Nephron progenitor cell (in vitro differentiated cells): ENCODE measurements at regions not wholly inside any gene's neighbourhood (a gene's known extent, or its start where the extent isn't known, plus 50 kb on each side); places are given as distances from the start of the nearest gene placed in this dataset.

Experiments used
- DNase-seq: peaks from one replicate; pipeline ENCODE4 v3.0.0; 2021
- H3K27ac Mint-ChIP-seq: 2 replicates; pipeline ENCODE4 v1.8.0; 2021; ENCODE audit warnings: mild to moderate bottlenecking, moderate library complexity, mixed read lengths
- H3K27me3 Mint-ChIP-seq: 2 replicates; pipeline ENCODE4 v1.8.0; 2021; ENCODE audit warnings: mild to moderate bottlenecking, low read depth, mixed read lengths; ENCODE audit not compliant: poor library complexity
- H3K36me3 Mint-ChIP-seq: 2 replicates; pipeline ENCODE4 v1.8.0; 2021; ENCODE audit warnings: low read depth, mixed read lengths
- H3K4me1 Mint-ChIP-seq: 2 replicates; pipeline ENCODE4 v1.8.0; 2021; ENCODE audit warnings: mixed read lengths
- H3K4me3 Mint-ChIP-seq: 2 replicates; pipeline ENCODE4 v1.8.0; 2021; ENCODE audit warnings: mild to moderate bottlenecking, moderate library complexity, mixed read lengths
- H3K9me3 Mint-ChIP-seq: 2 replicates; pipeline ENCODE4 v1.8.0; 2021; ENCODE audit warnings: mild to moderate bottlenecking, moderate library complexity, mixed read lengths
- TF ChIP-seq, protein P1 (sequence below): fragments of 200-600 bp; sonication (generic); IDR thresholded peaks from 2 replicates; pipeline ENCODE4 v1.5.0; 2021; ENCODE audit warnings: antibody characterized with exemption

DNA sequence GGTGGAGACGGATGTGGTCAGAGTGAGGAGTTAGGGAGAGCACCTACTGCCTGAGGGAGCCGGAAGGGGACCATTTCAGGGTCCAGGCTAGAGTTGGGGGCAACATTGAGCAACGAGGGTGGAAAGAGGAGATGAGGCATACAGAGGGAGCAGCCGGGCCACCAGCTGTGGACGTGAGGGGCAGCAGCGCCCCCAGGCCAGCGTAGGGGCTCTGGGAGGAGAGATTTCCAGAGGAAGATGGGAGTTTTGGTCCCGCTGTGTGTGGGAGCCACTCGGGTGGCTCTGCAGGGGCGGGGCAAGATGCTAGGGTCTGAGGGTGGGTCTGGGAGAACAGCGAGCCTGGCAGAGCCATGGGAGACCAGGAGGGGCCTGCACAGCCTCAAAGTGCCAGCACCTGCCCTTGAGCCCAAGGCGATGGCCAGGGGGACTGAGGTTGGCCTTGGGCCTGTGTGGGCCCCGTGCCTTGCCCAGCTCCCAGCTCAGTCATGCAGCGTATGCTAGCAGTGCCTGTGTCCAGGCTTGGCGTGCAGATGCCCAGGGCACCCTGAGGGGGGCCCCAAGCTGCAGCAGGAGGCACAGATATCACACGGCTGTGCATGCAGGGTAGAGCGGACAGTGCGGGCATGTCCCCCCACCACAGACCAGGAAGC, 80.5 kb upstream of the PPP1R26 start:
- DNase-seq = no peak
- Mint-ChIP-seq H3K9me3 (peaks cover 36% of the 10 kb centered on the region), H3K36me3 (peaks cover 3% of the 10 kb centered on the region), H3K4me3 (no peak overlapping the region), H3K27me3 (peaks cover 10% of the 10 kb centered on the region), H3K27ac (no peak overlapping the region), H3K4me1 (no peaks in the 10 kb centered on the region)
- TF ChIP-seq, protein P1, sequence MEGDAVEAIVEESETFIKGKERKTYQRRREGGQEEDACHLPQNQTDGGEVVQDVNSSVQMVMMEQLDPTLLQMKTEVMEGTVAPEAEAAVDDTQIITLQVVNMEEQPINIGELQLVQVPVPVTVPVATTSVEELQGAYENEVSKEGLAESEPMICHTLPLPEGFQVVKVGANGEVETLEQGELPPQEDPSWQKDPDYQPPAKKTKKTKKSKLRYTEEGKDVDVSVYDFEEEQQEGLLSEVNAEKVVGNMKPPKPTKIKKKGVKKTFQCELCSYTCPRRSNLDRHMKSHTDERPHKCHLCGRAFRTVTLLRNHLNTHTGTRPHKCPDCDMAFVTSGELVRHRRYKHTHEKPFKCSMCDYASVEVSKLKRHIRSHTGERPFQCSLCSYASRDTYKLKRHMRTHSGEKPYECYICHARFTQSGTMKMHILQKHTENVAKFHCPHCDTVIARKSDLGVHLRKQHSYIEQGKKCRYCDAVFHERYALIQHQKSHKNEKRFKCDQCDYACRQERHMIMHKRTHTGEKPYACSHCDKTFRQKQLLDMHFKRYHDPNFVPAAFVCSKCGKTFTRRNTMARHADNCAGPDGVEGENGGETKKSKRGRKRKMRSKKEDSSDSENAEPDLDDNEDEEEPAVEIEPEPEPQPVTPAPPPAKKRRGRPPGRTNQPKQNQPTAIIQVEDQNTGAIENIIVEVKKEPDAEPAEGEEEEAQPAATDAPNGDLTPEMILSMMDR = no peak

DNA sequence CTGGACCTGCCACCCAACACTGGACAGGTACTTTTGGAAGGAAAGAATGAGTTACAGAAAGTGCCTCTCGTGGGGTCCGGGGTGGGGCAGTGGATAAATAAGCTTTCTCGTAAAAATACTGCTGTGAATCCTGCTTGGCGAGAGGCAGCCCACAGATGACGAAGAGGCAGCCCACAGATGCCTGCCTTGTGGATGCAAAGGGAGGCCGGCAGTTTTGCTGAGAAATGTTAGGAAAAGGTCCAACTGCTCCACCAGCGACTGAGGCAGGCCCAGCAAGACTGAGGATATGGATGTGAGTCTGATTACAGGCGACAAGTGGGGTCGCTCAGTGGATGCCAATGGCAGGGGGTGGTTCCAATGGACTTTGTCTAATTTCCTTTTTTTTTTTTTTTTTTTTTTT, 79.1 kb upstream of the PPP1R26 start:
- TF ChIP-seq, protein P1 = no peak

DNA sequence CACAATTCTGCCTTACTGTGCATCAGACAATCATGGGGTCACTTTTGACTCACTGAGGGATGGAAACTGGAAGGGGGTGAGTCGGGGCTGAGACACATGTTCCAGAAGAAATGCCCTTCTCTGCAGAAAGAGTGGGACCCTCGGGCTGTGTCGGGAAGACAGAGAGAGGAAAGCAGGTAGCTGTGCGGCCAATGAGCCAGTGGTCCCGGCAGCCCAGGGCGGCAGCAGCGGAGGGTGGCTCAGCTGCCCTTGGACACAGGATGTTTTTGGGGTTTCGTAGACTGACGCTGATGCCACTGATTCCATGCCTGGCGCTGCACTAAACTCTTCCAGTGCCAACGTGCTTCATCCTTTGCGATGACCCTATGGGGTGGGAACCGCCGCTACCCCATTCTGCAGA, 78.4 kb upstream of the PPP1R26 start:
- H3K9me3 Mint-ChIP-seq = peaks cover 18% of the 10 kb centered on the region
- no peaks in the 10 kb centered on the region for H3K4me1 Mint-ChIP-seq
- H3K4me3 Mint-ChIP-seq = no peak overlapping the region
- H3K27me3 Mint-ChIP-seq = peaks cover 16% of the 10 kb centered on the region
- H3K36me3 Mint-ChIP-seq = no peaks in the 10 kb centered on the region
- no peak overlapping the region for H3K27ac Mint-ChIP-seq
- TF ChIP-seq, protein P1 = no peak
- DNase-seq = no peak

More for the DNA sequence above, 79.1 kb upstream of the PPP1R26 start:
- Mint-ChIP-seq H3K4me3 (no peak overlapping the region), H3K27ac (no peak overlapping the region), H3K9me3 (peaks cover 25% of the 10 kb centered on the region), H3K27me3 (peaks cover 9% of the 10 kb centered on the region), H3K4me1 (no peaks in the 10 kb centered on the region), H3K36me3 (no peaks in the 10 kb centered on the region)
- DNase-seq = no peak

DNA sequence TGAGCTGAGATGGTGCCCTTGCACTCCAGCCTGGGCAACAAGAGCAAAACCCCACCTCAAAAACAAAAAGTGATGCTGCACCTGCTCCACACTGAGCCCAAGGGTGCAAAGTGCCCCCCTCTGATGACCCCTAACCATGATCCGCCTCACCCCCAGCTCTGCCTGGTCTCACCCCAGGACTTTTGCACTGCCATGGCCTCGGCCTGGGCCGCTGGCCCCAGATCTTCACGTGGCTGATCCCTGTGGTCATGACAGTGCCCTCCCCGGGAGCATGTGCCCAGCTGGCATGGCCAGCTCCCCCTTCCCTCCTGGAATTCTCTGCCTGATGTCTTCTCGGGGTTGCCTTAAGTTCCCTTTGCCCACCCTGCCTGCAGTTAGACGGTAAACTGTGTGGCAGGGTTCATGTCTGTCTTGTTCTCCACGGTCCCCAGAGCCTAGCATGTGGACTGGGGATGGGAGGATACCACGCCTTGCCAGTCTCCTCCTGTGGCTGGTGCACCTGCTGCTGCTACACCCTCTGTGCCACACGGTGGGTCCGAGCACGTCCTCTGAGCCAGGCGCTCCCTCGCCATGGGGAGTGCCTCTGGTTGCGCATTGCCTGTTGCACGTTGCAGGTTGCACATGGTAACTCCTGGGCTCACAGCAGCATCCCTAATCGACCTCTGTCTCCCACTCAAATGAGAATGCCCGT, 77.4 kb upstream of the PPP1R26 start:
- Mint-ChIP-seq H3K27ac (no peak overlapping the region), H3K9me3 (peaks cover 10% of the 10 kb centered on the region), H3K36me3 (no peaks in the 10 kb centered on the region), H3K4me3 (no peak overlapping the region), H3K4me1 (no peaks in the 10 kb centered on the region), H3K27me3 (peaks cover 22% of the 10 kb centered on the region)
- no peak for DNase-seq
- TF ChIP-seq, protein P1 = no peak

DNA sequence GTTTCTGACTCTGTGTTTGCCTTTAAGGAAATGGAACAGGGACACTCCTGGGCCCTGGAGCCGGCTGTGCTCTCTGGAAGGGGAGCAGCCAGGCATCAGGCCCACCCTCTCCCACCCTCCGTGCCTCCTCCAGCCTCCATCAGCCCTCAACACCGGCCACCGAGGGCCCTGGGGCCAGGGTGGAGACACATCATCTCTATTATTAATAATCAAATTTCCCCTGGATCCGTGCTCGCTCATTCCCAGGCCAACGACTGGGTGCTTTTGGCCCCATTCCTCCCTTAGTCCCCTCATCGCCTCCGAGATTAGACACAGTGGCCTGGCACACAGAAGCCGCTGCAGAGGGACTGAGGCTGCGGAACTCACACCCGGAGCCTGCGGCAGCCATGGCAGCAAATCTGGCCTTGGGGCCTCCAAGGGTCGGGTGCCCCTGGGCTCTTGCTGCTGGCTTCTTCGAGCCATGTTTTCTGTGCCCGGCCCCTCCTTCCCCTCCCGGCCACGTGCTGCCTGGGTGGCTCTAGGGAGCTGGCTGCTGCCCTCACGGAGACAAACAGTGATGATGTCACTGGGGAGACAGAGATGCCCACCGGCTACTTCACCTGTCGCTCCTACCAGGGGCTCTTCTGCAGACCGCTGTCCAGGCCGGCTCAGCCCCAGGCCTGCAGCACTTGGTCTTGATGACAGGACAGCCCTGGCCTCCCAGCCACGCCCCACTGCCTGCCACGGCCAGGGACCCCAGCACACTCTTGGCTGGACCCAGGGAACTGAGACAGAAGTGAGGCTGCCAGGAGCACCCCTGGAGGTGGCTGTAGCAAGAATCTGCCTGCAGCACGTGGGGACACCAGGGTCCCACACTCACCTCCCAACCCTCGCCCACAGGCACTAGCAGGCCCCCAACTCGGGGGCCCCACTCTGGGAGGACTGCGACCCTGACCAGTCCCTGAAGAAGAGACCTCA, 76.6 kb upstream of the PPP1R26 start:
- no peaks in the 10 kb centered on the region for H3K36me3 Mint-ChIP-seq
- H3K27me3 Mint-ChIP-seq = peaks cover 30% of the 10 kb centered on the region
- TF ChIP-seq, protein P1 = no peak
- no peaks in the 10 kb centered on the region for H3K4me1 Mint-ChIP-seq
- no peak for DNase-seq
- H3K9me3 Mint-ChIP-seq = peaks cover 2% of the 10 kb centered on the region
- H3K27ac Mint-ChIP-seq = no peak overlapping the region
- H3K4me3 Mint-ChIP-seq = no peak overlapping the region
